CD4-positive, alpha-beta T cell treated with Interferon alpha-2 for 1 hour (primary cell): ENCODE measurements at regions not wholly inside any gene's neighbourhood (a gene's known extent, or its start where the extent isn't known, plus 50 kb on each side); places are given as distances from the start of the nearest gene placed in this dataset.
"Not testable (repeated sequence)": the region's sequence is repeated elsewhere in the genome, so short reads cannot be mapped to it uniquely, and the experiment has no call there.

Source experiments
- DNase-seq, 2 donors: peaks; one replicate each; pipeline ENCODE4 v3.0.0-alpha.2; 2020 to 2022

DNA sequence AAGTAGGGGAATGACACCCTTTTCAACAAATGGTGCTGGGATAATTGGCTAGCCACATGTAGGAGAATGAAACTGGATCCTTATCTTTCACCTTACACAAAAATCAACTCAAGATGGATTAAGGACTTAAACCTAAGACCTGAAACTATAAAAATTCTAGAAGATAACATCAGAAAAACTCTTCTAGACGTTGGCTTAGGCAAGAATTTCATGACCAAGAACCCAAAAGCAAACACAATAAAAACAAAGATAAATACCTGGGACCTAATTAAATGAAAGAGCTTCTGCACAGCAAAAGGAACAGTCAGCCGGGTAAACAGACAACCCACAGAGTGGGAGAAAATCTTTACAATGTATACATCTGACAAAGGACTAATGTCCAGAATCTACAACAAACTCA is 345.5 kb downstream of the GPD2 start:
- not testable (repeated sequence) for DNase-seq

DNA sequence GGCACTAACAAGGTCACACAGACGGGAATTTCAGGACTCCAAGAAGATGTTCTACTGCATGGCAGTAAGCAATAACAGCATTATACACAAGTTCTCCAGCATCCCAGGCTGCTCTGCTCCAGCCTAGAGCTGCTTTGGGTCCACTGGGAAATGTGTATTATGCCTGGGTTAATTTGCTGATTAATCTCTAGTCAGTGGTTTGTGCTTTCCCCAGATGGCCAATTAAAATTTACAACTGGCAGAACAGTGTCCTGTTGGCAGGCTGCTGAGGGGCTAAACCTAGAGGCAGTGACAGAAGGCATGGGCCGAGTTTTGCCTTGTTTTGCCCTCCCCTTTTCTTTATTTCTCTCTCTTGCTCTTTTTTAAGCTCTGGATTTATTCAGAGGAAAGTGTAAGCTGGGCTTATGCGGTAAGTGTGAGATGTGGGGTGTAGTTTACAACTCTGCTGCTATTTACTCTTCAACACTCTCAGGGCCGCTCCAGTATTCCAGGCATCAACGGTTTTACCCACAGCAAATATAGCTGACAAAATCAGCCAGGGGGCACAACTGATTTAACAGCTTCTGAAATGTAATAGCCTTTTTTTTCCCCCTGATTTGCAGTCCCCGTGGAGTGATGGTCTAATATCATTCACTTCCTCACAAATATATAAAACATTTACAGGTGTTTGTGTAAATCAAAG is 348.0 kb downstream of the GPD2 start:
- no peak for DNase-seq

- no peak for DNase-seq
Observed at GRCh38 chr2:156787517-156787916, 351.3 kb downstream of the GPD2 start.

DNA sequence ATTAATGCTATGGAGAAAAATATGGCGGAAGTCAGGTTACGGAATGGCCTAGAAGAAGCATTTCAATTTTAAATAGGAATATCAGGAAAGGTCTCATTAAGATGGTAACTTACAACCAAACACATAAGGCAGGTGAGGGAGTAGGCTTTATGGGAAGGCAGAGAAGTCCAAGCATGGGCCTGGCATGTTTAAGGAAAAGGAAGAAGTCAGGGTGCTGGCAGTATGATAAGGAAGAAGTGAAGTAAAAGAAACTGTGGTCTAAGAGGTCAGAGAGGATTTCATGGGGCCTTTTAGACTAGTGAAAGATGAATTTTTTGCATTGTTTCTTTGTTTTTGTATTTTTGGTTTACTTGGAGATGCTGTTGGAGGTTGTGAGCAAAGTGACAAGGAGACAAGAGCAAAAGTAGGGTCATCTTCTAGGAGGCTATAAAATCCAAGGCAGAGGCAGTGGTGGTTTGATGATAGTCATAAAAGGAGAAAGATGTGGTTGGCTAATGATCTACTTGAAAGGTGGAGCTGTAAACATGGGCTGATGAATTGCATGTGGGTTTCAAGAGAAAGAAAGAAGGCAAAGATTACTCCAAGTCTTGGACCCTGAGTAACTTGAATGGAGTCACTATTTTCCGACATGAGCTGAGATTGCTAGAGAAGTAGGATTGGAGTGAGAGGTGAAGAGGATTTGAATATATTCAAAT is 354.3 kb downstream of the GPD2 start:
- no peak for DNase-seq

DNA sequence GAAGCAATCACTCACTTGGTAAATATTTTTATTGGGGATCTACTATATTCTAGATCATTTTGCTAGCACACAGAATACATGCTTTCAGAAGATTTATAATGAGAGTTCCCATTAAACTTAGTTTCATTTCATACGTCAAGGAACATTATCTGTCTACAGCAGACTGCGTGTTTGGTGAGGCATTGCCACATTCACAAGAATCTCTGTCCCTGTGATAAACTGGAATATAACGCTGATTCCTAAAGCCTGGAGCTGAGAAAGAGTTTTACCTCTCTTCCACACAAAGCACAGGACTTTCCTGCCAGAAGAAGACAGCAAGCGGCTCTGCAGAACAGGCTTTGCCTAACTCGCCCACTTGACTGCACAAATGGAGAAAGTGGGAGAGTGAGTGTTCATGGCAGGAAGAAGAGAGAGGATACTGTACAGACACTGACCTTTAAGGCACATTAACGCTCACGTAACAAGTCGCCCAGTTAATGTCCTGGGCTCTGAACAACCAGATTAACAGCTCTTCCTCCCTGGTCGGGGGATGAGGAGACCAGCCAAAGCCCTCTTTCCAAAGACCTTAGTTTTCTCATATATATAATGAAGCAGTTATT is 356.2 kb downstream of the GPD2 start:
- no peak for DNase-seq

DNA sequence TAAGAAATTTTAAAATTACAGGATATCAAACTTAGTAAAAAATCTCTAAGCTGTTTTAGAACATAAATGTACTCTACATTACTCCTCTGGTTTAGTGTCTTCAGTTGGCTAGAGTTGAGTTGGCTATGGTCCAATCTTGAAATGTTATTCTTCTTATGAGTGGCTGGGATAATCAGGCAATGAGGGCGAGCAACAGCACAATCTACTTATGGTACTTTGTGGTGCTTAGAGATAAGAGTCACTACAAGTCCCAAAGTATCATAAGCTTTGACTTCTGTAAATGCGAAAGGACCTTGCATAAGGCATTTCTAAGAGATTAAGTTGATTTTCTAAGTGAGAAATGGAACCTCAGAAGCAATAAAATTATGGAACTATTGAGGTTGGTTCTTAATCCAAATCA is 361.7 kb downstream of the GPD2 start:
- no peak for DNase-seq

DNA sequence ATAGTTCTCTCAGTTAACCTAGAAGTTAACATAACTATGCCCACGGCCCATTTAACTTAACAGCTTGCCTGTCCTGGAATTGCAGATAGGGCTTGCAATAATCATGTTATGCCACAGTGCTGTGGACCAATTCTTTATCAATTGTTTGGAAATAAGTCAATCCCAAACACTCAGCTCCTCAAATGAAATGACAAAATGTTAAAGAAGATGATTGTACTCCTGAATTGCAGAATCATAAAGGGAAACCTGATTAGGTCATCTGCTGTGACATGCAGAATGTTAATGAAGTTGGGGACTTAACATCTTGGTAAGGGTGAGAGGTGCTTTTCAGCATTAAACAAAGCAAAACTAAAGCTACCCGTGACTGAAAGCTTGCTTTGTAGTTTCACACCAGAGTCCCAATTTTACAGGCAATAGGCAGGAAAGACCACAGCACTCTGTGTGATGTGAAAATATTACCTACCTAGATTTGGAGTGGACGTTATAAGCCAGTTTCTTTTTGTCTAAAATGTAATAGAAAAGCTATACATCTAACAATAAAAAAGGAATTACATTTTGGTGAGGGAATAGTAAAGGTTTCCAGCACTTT is 364.0 kb downstream of the GPD2 start:
- no peak for DNase-seq

DNA sequence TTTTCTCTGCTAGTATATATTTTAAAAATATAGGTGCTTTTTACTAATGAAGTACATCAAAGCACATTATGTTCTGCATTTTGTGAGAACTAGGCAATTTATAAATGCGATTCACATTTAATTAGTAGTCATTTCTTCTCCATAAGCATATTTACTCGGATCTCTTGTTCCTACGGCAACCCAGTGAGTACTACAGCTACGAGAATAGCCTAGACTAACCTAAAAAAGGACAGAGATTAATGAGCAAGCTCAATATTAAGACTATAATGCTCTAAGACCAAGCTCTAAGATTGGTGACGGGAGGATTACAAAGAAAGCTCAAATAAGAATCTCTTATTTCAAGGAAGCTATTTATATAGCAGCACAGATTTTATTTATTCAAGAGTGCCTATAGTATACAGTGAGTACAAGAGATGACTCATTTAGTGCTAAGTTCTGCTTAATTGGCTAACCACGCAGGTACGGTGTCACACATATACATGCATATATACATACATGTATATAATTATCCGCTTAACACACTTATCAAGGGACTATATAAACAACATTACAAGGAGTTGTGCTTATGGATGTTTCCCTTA is 364.7 kb downstream of the GPD2 start:
- DNase-seq = no peak

DNA sequence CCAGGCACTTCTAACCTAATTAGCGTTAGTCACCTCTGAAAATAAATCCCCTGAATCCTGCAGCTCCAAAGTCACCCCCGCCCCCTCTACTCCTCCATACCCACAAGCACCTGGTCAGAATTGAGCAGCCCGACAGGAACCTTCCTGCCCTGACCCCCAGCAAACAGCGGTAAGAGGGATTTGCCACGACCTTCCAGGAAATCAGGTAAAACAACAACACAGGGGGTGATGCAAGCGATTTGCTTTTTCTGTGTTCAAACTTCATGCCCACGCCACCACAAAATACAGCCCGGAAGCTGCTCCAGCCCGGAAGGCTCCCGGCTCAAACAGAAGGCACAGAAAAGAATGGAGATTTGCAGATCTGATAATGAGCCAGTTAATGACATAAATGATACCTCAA is 367.1 kb downstream of the GPD2 start:
- DNase-seq = no peak

GRCh38 chr2:156803967-156804366 is 367.8 kb downstream of the GPD2 start:
- no peak for DNase-seq

DNA sequence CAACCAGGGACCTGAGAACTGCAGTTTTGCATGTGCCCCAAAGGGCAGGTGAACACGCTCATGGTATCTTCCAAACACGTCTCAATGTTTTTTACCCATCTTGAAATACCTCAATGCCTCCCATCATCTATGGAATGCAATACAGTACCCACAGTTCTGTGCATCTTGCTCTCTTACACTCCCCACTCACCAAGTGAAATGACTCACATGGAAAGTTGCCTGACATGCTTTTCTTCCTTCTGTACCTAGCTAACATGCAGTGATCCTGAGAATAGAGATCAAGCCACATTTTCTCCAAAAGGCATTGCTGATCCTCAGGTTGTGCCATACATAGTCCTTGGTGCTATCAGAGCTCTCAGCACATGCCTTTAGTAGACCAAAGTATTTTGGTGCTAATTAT is 373.9 kb downstream of the GPD2 start:
- DNase-seq = no peak

- no peak for DNase-seq
Observed at GRCh38 chr2:156812496-156812895, 376.3 kb downstream of the GPD2 start.

DNA sequence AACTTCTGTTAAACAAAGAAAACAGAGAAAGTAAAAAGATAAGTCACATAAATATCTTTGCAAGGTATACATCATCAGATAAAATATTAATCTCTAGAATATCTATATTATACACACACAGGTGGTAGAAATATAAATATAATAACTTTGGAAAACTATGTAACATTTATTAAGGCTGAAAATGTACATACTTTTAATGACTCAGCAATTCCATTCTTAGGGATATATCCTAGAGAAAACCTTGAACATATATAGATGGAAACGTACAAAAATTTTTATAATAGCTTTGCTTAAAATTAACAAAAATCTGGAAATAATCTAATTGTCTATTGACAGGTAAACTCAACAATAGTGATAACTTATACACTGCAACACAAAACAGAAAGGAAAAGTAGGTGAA is 381.3 kb downstream of the GPD2 start:
- no peak for DNase-seq

GRCh38 chr2:156818221-156818620 is 382.0 kb downstream of the GPD2 start:
- no peak for DNase-seq

DNA sequence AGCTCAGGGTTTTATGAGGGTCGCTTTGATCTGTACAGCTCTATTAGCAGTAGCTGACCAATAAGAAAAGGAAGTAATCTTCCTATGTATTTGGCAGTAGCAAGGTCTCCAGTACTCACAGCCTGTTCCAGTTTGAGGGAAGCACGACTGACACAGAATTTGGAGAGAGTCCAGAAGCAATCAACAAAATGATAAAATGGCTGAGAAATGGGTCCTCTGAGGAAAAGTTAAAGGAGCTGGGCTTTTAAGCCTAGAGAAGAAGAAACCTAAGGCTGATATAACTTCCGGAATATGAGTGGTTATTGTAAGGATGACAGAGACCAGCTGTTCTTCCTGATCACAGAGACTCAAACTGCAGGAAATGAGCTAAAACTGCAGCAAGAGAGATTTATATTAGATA is 382.8 kb downstream of the GPD2 start:
- DNase-seq = no peak

DNA sequence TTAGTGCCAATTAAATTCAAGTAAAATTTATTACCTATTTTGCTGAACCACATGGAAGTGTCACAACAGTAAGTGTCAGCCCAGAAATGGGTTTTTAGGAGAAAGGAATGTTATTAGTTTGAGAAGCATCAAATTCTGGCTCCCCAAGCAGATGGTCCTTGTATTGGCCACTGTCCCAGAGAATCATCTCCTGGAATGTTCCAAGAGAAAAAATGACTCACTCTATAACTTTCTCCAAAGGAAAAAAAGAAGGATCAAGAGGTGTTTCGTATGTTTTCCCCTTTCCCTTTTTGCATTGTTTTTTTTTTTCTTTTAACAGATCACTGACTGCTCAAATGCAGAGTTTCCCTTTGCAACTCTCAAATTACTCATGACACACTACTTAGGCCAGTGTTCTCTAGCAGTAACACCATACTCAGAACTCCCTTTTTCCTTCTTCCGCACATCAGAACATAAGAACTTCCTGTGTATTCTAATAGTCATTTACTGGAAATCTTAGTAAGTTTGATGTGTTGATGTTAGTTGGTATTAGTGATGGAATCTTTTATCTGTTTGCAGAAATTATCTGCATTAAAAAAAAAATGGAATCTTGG is 390.3 kb downstream of the GPD2 start:
- DNase-seq = no peak

- no peak for DNase-seq
Observed at GRCh38 chr2:156834431-156834830, 398.3 kb downstream of the GPD2 start.

- DNase-seq = no peak
Observed at GRCh38 chr2:156837635-156838370, 401.6 kb downstream of the GPD2 start.

GRCh38 chr2:156841321-156841720 is 405.1 kb downstream of the GPD2 start:
- DNase-seq = no peak

DNA sequence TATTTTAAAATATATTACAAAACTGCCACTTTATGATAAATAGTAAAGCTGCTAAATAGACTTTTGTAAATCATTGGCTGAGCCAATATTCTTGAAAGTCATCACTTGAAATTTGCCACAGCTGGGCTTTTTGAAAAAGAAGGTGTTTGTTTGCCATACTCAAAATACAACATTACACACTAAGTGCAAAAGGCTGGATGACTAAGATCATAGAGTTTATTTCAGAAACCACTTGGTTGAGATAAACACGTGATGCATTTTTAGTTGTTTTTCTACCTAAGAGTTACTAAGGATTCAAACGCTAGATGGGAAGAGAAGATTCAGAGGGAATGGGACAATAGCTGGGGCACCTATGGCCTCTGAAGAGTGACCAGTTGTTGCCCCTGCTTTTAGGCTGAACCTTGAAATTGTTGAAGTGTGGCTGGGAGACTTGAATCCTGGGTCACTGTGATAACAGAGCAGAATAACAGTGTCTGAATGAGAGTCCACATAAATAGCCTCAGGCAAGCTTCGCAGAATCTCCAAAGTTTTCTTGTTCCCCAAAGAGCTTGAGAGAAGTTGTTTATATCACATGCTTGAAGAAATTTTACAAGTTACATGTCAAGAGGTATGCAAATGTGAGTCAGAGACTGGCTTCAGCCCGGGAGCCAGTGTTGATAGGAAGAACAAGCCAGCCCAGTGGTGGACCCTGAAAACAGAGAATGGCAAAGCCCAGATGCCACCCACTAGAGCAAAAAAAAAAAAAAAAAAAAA is 409.8 kb downstream of the GPD2 start:
- DNase-seq = no peak

DNA sequence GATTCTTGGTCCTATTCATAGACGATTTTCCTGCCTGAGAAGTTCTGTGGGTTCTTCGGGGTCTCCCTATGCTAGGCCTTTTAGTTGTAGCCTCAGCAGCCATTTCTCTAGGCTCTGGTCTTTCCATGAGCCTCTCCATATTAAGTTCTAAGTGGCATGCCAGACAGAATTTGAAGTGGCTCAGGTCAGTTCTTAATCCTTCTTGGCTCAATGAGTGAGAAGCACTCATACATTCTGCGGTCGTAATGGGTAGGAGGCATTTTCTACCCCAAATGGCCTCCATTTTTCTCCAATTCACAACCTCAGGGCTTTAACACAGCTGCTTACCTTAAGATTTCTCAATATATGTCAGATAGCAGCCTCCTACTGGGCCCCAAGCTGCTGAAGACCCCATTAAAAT is 405.3 kb upstream of the GALNT5 start:
- no peak for DNase-seq

DNA sequence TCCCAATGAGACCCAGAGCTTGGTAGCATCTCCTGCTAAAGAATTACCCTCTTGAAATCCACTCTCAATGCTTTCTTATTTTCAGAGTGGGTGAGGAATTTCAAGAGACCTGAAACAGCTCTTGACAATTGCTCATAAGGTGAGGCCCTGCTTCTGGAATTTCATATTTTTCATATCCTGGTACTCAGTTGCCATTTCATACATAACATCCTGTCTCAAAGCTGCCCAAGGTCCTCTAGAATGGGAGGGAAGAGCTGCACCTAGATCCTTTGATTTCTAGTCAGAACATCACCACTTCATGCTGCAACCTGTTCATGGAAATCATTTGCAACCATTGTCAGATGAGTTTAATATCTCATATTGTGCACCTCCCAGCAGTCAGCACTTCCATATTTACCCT is 404.8 kb upstream of the GALNT5 start:
- no peak for DNase-seq
